WI38 (cell line): ENCODE measurements at regions not wholly inside any gene's neighbourhood (a gene's known extent, or its start where the extent isn't known, plus 50 kb on each side); places are given as distances from the start of the nearest gene placed in this dataset.

Source experiments
- H3K4me3 ChIP-seq: 2 replicates; pipeline ENCODE4 v1.5.1; 2011; ENCODE audit warnings: low read depth, mild to moderate bottlenecking, control low read depth, low read length
- TF ChIP-seq, protein P1 (sequence below): IDR thresholded peaks from 2 replicates; pipeline ENCODE4 v1.5.1; 2012; ENCODE audit warnings: low read depth, mild to moderate bottlenecking, control low read depth, low read length

DNA sequence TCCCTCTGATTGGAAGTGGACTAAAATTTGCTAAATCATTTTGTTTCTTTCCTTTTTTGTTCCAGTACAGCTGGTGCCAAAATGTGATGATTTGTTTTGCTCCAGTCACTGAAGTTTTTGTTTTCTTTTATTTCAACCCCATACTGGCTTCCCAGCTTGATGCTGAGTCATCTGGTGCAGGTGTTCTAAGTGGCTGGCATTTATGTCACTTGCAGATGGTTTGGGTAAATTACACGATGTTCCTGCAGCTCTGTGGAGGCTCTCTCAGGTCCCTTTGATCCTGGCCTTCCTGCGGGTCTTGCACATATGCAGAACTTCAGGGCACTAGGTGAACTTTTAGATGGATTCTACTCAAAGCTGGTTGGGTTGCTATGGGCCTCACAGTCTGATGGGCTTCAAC is 577.7 kb downstream of the HAO1 start:
- no peak overlapping the region for H3K4me3 ChIP-seq
- TF ChIP-seq, protein P1, sequence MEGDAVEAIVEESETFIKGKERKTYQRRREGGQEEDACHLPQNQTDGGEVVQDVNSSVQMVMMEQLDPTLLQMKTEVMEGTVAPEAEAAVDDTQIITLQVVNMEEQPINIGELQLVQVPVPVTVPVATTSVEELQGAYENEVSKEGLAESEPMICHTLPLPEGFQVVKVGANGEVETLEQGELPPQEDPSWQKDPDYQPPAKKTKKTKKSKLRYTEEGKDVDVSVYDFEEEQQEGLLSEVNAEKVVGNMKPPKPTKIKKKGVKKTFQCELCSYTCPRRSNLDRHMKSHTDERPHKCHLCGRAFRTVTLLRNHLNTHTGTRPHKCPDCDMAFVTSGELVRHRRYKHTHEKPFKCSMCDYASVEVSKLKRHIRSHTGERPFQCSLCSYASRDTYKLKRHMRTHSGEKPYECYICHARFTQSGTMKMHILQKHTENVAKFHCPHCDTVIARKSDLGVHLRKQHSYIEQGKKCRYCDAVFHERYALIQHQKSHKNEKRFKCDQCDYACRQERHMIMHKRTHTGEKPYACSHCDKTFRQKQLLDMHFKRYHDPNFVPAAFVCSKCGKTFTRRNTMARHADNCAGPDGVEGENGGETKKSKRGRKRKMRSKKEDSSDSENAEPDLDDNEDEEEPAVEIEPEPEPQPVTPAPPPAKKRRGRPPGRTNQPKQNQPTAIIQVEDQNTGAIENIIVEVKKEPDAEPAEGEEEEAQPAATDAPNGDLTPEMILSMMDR: no peak

DNA sequence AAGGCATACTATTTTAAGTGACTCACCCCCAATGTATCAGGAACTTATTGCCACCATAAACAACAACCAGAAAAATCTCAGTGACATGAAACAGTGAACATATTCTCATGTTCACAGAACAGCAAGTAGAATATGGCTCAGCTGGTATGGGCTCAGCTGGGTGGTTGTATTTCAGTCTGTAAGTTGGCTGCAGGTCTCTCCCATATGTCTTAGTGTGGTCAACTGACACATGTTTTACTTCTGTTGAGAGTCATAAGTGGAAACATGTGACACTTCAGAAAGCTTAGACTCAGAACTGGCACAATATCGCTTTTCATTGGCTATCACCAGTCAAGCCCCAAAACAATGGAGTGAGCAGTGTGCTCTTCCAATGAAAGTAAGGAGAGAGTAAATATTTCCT is 574.1 kb downstream of the HAO1 start:
- TF ChIP-seq, protein P1: no peak
- no peak overlapping the region for H3K4me3 ChIP-seq

DNA sequence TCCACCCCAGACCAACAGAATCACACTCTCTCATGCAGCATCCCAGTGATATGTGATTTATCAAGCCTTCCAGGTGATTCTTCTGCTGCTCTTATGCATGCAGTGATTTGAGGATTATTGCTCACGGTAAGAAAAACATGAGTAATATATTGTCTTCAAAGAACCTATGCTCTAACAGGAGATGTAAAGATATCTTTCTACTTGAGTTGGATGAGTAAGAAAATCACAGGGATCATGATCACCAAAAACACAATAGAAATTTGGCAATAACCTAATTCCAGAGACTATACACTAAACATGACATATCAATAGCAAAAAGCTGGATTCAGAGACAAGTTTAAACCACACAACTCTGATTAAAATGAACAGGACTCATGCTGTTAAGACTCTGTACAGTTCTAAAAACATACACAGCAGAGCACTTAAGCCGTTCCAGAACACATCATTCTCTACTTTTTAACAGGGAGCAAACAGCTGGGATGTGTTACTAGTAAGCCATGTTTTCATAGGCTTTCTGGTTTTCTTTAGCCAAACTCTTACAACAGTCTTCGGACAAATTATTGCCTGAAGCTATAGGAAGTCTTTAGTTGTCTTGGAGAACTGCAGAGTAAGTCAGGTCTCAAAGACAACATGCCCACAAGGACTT is 568.6 kb downstream of the HAO1 start:
- TF ChIP-seq, protein P1: no peak
- no peak overlapping the region for H3K4me3 ChIP-seq

DNA sequence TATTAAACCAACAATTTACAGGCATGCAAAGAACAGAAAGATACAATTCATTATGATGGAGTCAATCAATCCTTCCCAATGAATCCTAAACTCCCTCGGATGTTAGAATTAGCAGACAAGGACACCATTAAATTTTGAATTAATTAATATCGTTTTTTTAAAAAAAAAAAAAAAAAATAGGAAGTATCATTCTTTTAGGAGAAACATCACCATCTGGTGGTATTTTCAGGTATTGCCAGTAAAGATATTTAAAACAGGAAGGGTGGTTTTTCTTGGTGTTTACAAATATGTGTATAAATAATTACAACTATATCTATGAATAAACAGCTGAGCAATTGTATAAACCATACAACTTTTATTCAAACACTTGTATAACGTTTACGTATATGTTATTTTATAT is 564.4 kb downstream of the HAO1 start:
- TF ChIP-seq, protein P1: no peak
- no peak overlapping the region for H3K4me3 ChIP-seq

DNA sequence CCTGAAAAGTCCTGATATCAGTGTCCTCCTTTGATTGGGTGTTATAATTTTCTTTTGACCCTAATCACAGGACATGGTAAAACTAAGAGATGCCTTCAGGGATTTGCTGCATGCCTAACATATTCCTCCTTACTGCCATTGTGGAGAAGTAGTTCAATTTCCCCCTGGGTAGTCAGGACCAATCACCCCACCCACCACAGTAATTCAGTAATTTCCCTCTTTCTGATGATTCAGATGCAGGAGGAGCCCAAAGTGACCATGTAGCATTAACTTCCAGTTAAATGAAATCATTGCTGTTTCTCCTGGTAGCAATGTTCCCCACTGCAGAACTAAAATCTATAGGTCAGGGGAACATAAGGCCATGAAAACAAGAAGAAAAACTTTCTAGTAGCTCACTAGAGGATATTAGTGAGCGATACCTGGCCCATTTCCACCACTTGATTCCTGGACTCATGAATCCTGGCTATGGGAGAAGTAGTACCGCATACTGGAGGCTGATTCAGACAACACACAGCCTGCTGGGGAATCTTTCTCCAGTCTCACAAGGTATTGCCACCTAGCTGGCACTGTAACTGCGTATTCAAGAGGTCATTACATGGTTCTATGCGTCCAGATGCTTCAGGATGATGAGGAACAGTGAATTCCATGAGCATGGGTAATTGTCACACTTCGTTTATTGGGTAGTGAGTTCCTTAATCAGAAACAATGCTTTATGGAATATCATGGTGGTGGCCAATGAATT is 561.2 kb downstream of the HAO1 start:
- H3K4me3 ChIP-seq: no peak overlapping the region
- TF ChIP-seq, protein P1: no peak

DNA sequence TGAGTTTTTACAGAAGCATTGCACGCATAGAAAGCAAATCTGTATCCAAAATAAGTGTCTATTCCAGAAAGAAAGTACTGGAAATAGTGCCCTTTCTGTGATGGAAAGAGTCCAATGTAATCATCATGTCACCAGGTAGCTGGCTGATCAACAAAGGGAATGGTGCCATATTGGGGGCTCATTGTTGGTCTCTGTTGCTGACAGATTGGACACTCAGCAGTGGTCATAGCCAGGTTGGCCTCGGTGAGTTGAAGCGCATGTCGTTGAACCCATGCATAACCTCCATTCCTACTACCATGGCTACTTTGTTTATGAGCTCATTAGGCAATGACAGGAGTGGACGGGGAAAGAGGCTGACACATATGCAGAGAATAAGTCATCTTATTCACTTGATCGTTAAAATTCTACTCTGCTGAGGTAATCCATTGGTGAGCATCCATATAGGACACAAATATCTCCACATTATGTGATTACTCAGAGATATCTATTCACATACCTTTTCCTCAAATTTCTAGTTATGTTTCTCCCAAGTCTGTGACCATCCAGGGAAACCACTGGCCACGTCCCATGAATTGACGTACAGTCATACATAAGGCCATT is 560.5 kb downstream of the HAO1 start:
- no peak overlapping the region for H3K4me3 ChIP-seq
- TF ChIP-seq, protein P1: no peak

DNA sequence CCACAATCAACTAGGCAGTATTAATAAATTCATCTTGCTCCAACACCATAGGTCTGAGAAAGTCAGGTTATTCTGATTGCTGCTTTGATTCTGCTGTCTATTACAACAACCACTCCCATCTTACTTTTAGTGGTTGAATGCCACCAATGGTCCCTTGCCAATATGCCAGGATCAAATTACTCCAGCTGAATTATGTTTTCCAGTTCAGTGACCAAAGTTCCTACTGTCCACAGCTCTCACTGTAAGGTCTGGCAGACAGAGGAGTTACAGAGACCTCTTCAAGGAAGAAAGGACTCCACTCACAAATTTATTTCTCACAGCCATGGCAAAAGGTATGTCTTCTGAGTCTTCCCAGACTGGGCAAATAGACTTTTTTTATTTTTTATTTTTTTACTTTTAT is 557.0 kb downstream of the HAO1 start:
- TF ChIP-seq, protein P1: no peak
- no peak overlapping the region for H3K4me3 ChIP-seq
